ENCODE measurements at regions not wholly inside any gene's neighbourhood (a gene's known extent, or its start where the extent isn't known, plus 50 kb on each side); places are given as distances from the start of the nearest gene placed in this dataset.

DNA sequence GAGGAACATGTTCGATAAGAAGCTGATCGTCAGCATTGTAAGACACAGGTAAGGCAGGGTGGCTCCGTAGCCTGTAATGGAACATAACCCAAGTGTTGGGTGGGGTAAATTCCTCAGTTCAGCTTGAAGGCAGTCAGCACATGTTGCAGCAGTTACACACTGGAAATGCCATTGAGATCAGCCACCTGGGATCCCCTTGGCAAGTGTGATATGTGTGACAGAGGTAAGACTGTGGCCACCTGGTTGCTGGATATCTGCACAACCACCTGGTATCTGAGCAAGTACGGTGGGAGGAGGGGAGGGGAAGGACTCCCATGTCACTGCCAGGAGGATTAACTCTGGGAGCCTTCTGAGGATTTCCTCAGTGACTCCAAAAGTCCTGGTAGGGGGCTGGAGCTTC, 158.0 kb upstream of the CAND1 start:
- Mint-ChIP-seq H3K36me3 (ENCODE audit: unreplicated experiment) (peaks cover 17% of the 10 kb centered on the region), H3K27ac (ENCODE audit: unreplicated experiment) (no peak overlapping the region), H3K9me3 (ENCODE audit: unreplicated experiment) (peaks cover 4% of the 10 kb centered on the region), H3K4me1 (ENCODE audit: low read depth, unreplicated experiment) (peaks cover 3% of the 10 kb centered on the region), H3K27me3 (ENCODE audit: unreplicated experiment) (no peaks in the 10 kb centered on the region), H3K4me3 (ENCODE audit: unreplicated experiment) (no peak overlapping the region)
- TF ChIP-seq, protein P1, sequence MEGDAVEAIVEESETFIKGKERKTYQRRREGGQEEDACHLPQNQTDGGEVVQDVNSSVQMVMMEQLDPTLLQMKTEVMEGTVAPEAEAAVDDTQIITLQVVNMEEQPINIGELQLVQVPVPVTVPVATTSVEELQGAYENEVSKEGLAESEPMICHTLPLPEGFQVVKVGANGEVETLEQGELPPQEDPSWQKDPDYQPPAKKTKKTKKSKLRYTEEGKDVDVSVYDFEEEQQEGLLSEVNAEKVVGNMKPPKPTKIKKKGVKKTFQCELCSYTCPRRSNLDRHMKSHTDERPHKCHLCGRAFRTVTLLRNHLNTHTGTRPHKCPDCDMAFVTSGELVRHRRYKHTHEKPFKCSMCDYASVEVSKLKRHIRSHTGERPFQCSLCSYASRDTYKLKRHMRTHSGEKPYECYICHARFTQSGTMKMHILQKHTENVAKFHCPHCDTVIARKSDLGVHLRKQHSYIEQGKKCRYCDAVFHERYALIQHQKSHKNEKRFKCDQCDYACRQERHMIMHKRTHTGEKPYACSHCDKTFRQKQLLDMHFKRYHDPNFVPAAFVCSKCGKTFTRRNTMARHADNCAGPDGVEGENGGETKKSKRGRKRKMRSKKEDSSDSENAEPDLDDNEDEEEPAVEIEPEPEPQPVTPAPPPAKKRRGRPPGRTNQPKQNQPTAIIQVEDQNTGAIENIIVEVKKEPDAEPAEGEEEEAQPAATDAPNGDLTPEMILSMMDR (IDR thresholded peaks at IDR 0.05; ENCODE audit: partially characterized antibody, unreplicated experiment): no peak
- DNase-seq: no peak

DNA sequence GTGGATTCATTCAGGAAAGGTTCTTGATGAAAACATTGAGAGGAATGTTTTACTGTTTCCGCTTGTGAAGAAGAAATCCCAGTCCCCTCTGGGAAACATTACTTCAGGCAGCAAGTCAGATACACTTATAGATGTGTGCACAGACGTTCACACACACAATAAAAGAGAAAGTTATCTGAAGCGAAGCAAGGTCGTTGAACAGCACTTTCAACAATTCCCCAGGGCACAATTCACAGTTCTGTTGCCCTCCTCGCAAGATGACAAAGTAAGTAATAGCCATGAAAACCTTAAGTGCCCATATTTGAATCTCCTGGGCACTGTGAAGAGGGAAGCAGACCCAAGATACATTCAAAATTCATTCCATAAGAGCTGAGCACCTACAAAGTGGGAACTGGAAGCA, 156.6 kb upstream of the CAND1 start:
- peaks cover 5% of the 10 kb centered on the region for H3K36me3 Mint-ChIP-seq (ENCODE audit: unreplicated experiment)
- DNase-seq: no peak
- TF ChIP-seq, protein P1 (IDR thresholded peaks at IDR 0.05; ENCODE audit: partially characterized antibody, unreplicated experiment): no peak
- peaks cover 3% of the 10 kb centered on the region for H3K4me1 Mint-ChIP-seq (ENCODE audit: low read depth, unreplicated experiment)
- H3K27ac Mint-ChIP-seq (ENCODE audit: unreplicated experiment): no peak overlapping the region
- no peaks in the 10 kb centered on the region for H3K9me3 Mint-ChIP-seq (ENCODE audit: unreplicated experiment)
- no peak overlapping the region for H3K4me3 Mint-ChIP-seq (ENCODE audit: unreplicated experiment)
- H3K27me3 Mint-ChIP-seq (ENCODE audit: unreplicated experiment): no peaks in the 10 kb centered on the region

DNA sequence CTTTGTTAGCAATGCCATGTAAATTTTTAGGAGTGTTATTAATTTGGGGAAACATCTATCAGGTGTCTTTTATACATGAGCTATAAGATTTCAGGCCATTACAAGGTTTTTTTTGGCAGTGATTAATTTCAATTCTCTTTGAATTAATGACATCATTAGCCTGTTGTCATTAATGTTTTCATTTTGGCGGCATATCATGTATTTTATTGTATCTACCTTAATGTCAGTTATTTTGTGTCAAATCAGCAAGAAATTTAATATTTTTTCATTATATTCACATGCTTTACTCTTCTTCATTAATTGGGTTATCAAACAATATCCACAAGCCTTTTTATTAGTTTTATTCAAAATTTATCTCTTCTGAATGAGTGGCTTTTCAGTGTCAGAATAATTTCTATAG, 153.0 kb upstream of the CAND1 start:
- Mint-ChIP-seq H3K36me3 (ENCODE audit: unreplicated experiment) (no peaks in the 10 kb centered on the region), H3K9me3 (ENCODE audit: unreplicated experiment) (no peaks in the 10 kb centered on the region), H3K4me3 (ENCODE audit: unreplicated experiment) (no peak overlapping the region), H3K27me3 (ENCODE audit: unreplicated experiment) (no peaks in the 10 kb centered on the region), H3K27ac (ENCODE audit: unreplicated experiment) (no peak overlapping the region), H3K4me1 (ENCODE audit: low read depth, unreplicated experiment) (peaks cover 3% of the 10 kb centered on the region)
- no peak for DNase-seq
- TF ChIP-seq, protein P1 (IDR thresholded peaks at IDR 0.05; ENCODE audit: partially characterized antibody, unreplicated experiment): no peak

DNA sequence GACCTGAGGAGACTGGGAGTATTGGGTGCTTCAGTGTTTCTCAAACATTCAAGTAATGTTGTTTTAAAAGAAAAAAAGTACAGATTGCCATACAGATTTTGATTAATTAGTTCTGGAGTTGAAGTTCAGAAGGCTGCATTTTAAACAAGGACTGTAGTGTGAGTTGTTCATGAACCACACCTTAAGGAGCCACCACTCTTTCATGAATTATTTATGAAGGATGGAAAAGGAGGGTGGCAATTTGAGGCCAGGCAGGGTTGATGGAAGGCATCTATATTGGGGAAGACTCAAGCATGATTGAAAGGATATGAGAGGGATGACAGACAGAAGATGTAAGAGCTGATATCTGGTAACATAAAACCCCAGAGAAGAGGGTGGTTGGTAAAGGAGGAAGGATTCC, 146.6 kb upstream of the CAND1 start:
- TF ChIP-seq, protein P1 (IDR thresholded peaks at IDR 0.05; ENCODE audit: partially characterized antibody, unreplicated experiment): no peak
- H3K27ac Mint-ChIP-seq (ENCODE audit: unreplicated experiment): no peak overlapping the region
- no peaks in the 10 kb centered on the region for H3K4me1 Mint-ChIP-seq (ENCODE audit: low read depth, unreplicated experiment)
- no peak for DNase-seq
- H3K36me3 Mint-ChIP-seq (ENCODE audit: unreplicated experiment): no peaks in the 10 kb centered on the region
- H3K27me3 Mint-ChIP-seq (ENCODE audit: unreplicated experiment): no peaks in the 10 kb centered on the region
- H3K4me3 Mint-ChIP-seq (ENCODE audit: unreplicated experiment): no peak overlapping the region
- no peaks in the 10 kb centered on the region for H3K9me3 Mint-ChIP-seq (ENCODE audit: unreplicated experiment)

DNA sequence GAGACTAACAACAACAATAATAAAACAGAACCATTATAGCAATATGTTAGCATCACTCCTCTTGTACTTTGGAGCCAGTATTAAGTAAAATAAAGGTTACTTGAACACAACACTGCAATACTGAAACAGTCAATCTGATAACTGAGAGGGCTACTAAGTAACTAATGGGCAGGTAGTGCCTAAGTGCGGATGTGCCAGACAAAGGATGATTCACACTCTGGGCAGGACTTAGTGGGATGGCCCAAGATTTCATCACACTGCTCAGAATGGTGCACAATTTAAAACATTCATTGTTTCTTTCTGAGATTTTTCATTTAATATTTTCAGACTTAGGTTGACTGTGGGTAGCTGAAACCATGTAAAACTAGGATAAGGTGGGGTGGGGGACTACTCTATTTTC, 131.9 kb upstream of the CAND1 start:
- Mint-ChIP-seq H3K27ac (ENCODE audit: unreplicated experiment) (no peak overlapping the region), H3K4me1 (ENCODE audit: low read depth, unreplicated experiment) (no peaks in the 10 kb centered on the region), H3K9me3 (ENCODE audit: unreplicated experiment) (no peaks in the 10 kb centered on the region), H3K27me3 (ENCODE audit: unreplicated experiment) (no peaks in the 10 kb centered on the region), H3K36me3 (ENCODE audit: unreplicated experiment) (no peaks in the 10 kb centered on the region), H3K4me3 (ENCODE audit: unreplicated experiment) (no peak overlapping the region)
- no peak for DNase-seq
- TF ChIP-seq, protein P1 (IDR thresholded peaks at IDR 0.05; ENCODE audit: partially characterized antibody, unreplicated experiment): no peak
